Keratinocyte (primary cell): ENCODE measurements at regions not wholly inside any gene's neighbourhood (a gene's known extent, or its start where the extent isn't known, plus 50 kb on each side); places are given as distances from the start of the nearest gene placed in this dataset.

Experiments used
- DNase-seq: peaks from one replicate; pipeline ENCODE4 v3.0.0-alpha.2; 2011; ENCODE audit warnings: low read depth, missing footprints, low spot score
- FAIRE-seq: peaks from 2 replicates; lab custom pipeline; 2011; peaks lifted over from hg19 to GRCh38; lab: Jason Lieb, UNC
- H2AFZ ChIP-seq: 2 replicates; pipeline ENCODE4 v1.6.0; 2012; ENCODE audit warnings: low read length, control low read depth, inconsistent platforms; ENCODE audit not compliant: control insufficient read depth
- H3K27ac ChIP-seq: 2 replicates; pipeline ENCODE4 v1.5.1; 2011; ENCODE audit warnings: low read length; ENCODE audit not compliant: control insufficient read depth, insufficient read depth
- H3K27me3 ChIP-seq: 3 replicates; pipeline ENCODE4 v1.6.0; 2011; ENCODE audit warnings: low read length; ENCODE audit not compliant: control insufficient read depth, insufficient read depth; ENCODE audit errors: extremely low read depth
- H3K36me3 ChIP-seq, 2 experiments: 2 replicates in 1 of 2; 3 replicates in 1 of 2; pipeline ENCODE4 v1.5.1; 2011; ENCODE audit warnings: low read length in 2 of 2, mild to moderate bottlenecking in 1 of 2; ENCODE audit not compliant: control insufficient read depth in 2 of 2, insufficient read depth in 2 of 2; ENCODE audit errors: extremely low read depth in 1 of 2
- H3K4me1 ChIP-seq: 3 replicates; pipeline ENCODE4 v1.5.1; 2011; ENCODE audit warnings: low read length; ENCODE audit not compliant: control insufficient read depth, insufficient read depth; ENCODE audit errors: extremely low read depth
- H3K4me2 ChIP-seq: 3 replicates; pipeline ENCODE4 v1.6.0; 2011; ENCODE audit warnings: low read depth, low read length; ENCODE audit not compliant: control insufficient read depth, insufficient read depth; ENCODE audit errors: extremely low read depth
- H3K4me3 ChIP-seq, 3 experiments: fragments of 200-600 bp in 1 of 3; sonication (generic) in 1 of 3; 2 replicates in 2 of 3; 3 replicates in 1 of 3; pipeline ENCODE4 v1.5.1; 2011 to 2016; ENCODE audit warnings: low read length in 3 of 3, mild to moderate bottlenecking in 3 of 3, control low read depth in 2 of 3, inconsistent platforms in 1 of 3, low read depth in 1 of 3, mixed read lengths in 1 of 3, mixed run types in 1 of 3, moderate library complexity in 1 of 3; ENCODE audit not compliant: control insufficient read depth in 2 of 3, insufficient read depth in 2 of 3; ENCODE audit errors: extremely low read depth in 1 of 3
- H3K79me2 ChIP-seq: 2 replicates; pipeline ENCODE4 v1.6.0; 2012; ENCODE audit warnings: low read length; ENCODE audit not compliant: control insufficient read depth, insufficient read depth
- H3K9ac ChIP-seq: 3 replicates; pipeline ENCODE4 v1.6.0; 2011; ENCODE audit warnings: low read length; ENCODE audit not compliant: control insufficient read depth, insufficient read depth; ENCODE audit errors: extremely low read depth
- H3K9me1 ChIP-seq: 3 replicates; pipeline ENCODE4 v1.6.0; 2011; ENCODE audit warnings: low read length; ENCODE audit not compliant: control insufficient read depth, insufficient read depth; ENCODE audit errors: extremely low read depth
- H3K9me3 ChIP-seq: 2 replicates; pipeline ENCODE4 v1.5.1; 2012; ENCODE audit warnings: low read depth, low read length; ENCODE audit not compliant: control insufficient read depth
- H4K20me1 ChIP-seq: 3 replicates; pipeline ENCODE4 v1.6.0; 2011; ENCODE audit warnings: low read length; ENCODE audit not compliant: control insufficient read depth, insufficient read depth; ENCODE audit errors: extremely low read depth
- CTCF ChIP-seq, 3 experiments: IDR thresholded peaks in 1 of 3; conservative IDR thresholded peaks in 1 of 3; optimal IDR thresholded peaks in 1 of 3; 2 replicates in 2 of 3; 3 replicates in 1 of 3; pipeline versions ENCODE3 to v1.5.1; 2011; ENCODE audit warnings: low read length in 3 of 3, mild to moderate bottlenecking in 3 of 3, moderate library complexity in 2 of 3, control low read depth in 1 of 3, inconsistent platforms in 1 of 3; ENCODE audit not compliant: insufficient read depth in 2 of 3; ENCODE audit errors: extremely low read depth in 1 of 3
- EZH2 ChIP-seq: IDR thresholded peaks from one replicate; pipeline ENCODE4 v1.6.1; 2012; ENCODE audit warnings: inconsistent platforms, mild to moderate bottlenecking, low read length, moderate library complexity
- dilution Hi-C: fragments of 300-500 bp; cut with MboI; formaldehyde crosslinking; loops from one replicate; pipeline ENCODE4 v1.7.0; 2020; ENCODE audit warnings: low sequenced_read_pairs; ENCODE audit not compliant: extremely low pct_ligation_motif_present

- H4K20me1 ChIP-seq = no peaks in the 10 kb centered on the region
- no peaks in the 10 kb centered on the region for H3K4me1 ChIP-seq
- H3K9me1 ChIP-seq = no peaks in the 10 kb centered on the region
- H2AFZ ChIP-seq = no peak overlapping the region
- no peak overlapping the region for H3K4me2 ChIP-seq
- no peaks in the 10 kb centered on the region for H3K79me2 ChIP-seq
- no peaks in the 10 kb centered on the region for H3K27me3 ChIP-seq
- dilution Hi-C loops = no loop called here
- no peak overlapping the region for H3K4me3 ChIP-seq
- FAIRE-seq (no peak), DNase-seq (no peak)
- H3K27ac ChIP-seq = no peak overlapping the region
- H3K9me3 ChIP-seq = no peaks in the 10 kb centered on the region
- H3K36me3 ChIP-seq = no peaks in the 10 kb centered on the region
- TF ChIP-seq CTCF (optimal IDR thresholded peaks at IDR 0.05 in 1 of 3, IDR thresholded peaks at IDR 0.05 in 1 of 3, conservative IDR thresholded peaks at IDR 0.05 in 1 of 3; ENCODE audit: extremely low read depth in 1 of 3, insufficient read depth in 2 of 3, low read length in 3 of 3) = no peak
- no peak for TF ChIP-seq EZH2
- no peak overlapping the region for H3K9ac ChIP-seq
Measured at GRCh38 chr4:60808726-60809485, 391.2 kb upstream of the ADGRL3 start.

- dilution Hi-C loops = no loop called here
- H3K36me3 ChIP-seq = no peaks in the 10 kb centered on the region
- no peak for FAIRE-seq
Measured at GRCh38 chr4:60809486-60809800, 390.7 kb upstream of the ADGRL3 start.

More at GRCh38 chr4:60809486-60809800, 390.7 kb upstream of the ADGRL3 start:
- Histone ChIP-seq H3K9ac (no peak overlapping the region), H3K4me2 (no peak overlapping the region), H4K20me1 (no peaks in the 10 kb centered on the region), H3K9me3 (no peaks in the 10 kb centered on the region), H3K79me2 (no peaks in the 10 kb centered on the region), H3K9me1 (no peaks in the 10 kb centered on the region), H3K27ac (no peak overlapping the region), H3K4me1 (no peaks in the 10 kb centered on the region), H2AFZ (no peak overlapping the region), H3K4me3 (no peak overlapping the region), H3K27me3 (no peaks in the 10 kb centered on the region)
- DNase-seq = no peak
- TF ChIP-seq EZH2 (no peak), CTCF (optimal IDR thresholded peaks at IDR 0.05 in 1 of 3, IDR thresholded peaks at IDR 0.05 in 1 of 3, conservative IDR thresholded peaks at IDR 0.05 in 1 of 3; ENCODE audit: extremely low read depth in 1 of 3, insufficient read depth in 2 of 3, low read length in 3 of 3) (no peak)
